ENCODE measurements at regions not wholly inside any gene's neighbourhood (a gene's known extent, or its start where the extent isn't known, plus 50 kb on each side); places are given as distances from the start of the nearest gene placed in this dataset.
"Not testable (repeated sequence)": the region's sequence is repeated elsewhere in the genome, so short reads cannot be mapped to it uniquely, and the experiment has no call there.

- DNase-seq = no peak
Observed at GRCh38 chr15:91625506-91625905, 228.0 kb upstream of the SLCO3A1 start.

GRCh38 chr15:91627473-91628278, 225.8 kb upstream of the SLCO3A1 start:
- DNase-seq = no peak

- DNase-seq = no peak
Observed at GRCh38 chr15:91630090-91630489, 223.4 kb upstream of the SLCO3A1 start.

GRCh38 chr15:91632176-91632575, 221.3 kb upstream of the SLCO3A1 start:
- DNase-seq = no peak

GRCh38 chr15:91632981-91633380, 220.5 kb upstream of the SLCO3A1 start:
- no peak for DNase-seq

GRCh38 chr15:91634179-91634578, 219.3 kb upstream of the SLCO3A1 start:
- no peak for DNase-seq

- DNase-seq = no peak
Observed at GRCh38 chr15:91635080-91635479, 218.4 kb upstream of the SLCO3A1 start.

GRCh38 chr15:91635641-91636040, 217.9 kb upstream of the SLCO3A1 start:
- no peak for DNase-seq

GRCh38 chr15:91649016-91649415, 204.5 kb upstream of the SLCO3A1 start:
- DNase-seq = no peak

GRCh38 chr15:91649831-91650321, 203.6 kb upstream of the SLCO3A1 start:
- DNase-seq = no peak

- DNase-seq = no peak
Observed at GRCh38 chr15:91651251-91651650, 202.3 kb upstream of the SLCO3A1 start.

- no peak for DNase-seq
Observed at GRCh38 chr15:91652610-91653207, 200.8 kb upstream of the SLCO3A1 start.

- DNase-seq = not testable (repeated sequence)
Observed at GRCh38 chr15:91655563-91656290, 197.8 kb upstream of the SLCO3A1 start.

- DNase-seq = no peak
Observed at GRCh38 chr15:91660174-91660649, 193.3 kb upstream of the SLCO3A1 start.

GRCh38 chr15:91664224-91664836, 189.2 kb upstream of the SLCO3A1 start:
- no peak for DNase-seq

- no peak for DNase-seq
Observed at GRCh38 chr15:91665212-91665611, 188.3 kb upstream of the SLCO3A1 start.

- no peak for DNase-seq
Observed at GRCh38 chr15:91668370-91668769, 185.1 kb upstream of the SLCO3A1 start.

- no peak for DNase-seq
Observed at GRCh38 chr15:91670108-91670507, 183.4 kb upstream of the SLCO3A1 start.

GRCh38 chr15:91678003-91678402, 175.5 kb upstream of the SLCO3A1 start:
- DNase-seq = no peak

GRCh38 chr15:91679447-91679846, 174.1 kb upstream of the SLCO3A1 start:
- DNase-seq = no peak

- DNase-seq = no peak
Observed at GRCh38 chr15:91685436-91685835, 168.1 kb upstream of the SLCO3A1 start.

GRCh38 chr15:91688811-91689210, 164.7 kb upstream of the SLCO3A1 start:
- no peak for DNase-seq

- no peak for DNase-seq
Observed at GRCh38 chr15:91689377-91689776, 164.1 kb upstream of the SLCO3A1 start.

Data from dermis blood vessel endothelial cell (primary cell).